ENCODE measurements at regions not wholly inside any gene's neighbourhood (a gene's known extent, or its start where the extent isn't known, plus 50 kb on each side); places are given as distances from the start of the nearest gene placed in this dataset.

DNA sequence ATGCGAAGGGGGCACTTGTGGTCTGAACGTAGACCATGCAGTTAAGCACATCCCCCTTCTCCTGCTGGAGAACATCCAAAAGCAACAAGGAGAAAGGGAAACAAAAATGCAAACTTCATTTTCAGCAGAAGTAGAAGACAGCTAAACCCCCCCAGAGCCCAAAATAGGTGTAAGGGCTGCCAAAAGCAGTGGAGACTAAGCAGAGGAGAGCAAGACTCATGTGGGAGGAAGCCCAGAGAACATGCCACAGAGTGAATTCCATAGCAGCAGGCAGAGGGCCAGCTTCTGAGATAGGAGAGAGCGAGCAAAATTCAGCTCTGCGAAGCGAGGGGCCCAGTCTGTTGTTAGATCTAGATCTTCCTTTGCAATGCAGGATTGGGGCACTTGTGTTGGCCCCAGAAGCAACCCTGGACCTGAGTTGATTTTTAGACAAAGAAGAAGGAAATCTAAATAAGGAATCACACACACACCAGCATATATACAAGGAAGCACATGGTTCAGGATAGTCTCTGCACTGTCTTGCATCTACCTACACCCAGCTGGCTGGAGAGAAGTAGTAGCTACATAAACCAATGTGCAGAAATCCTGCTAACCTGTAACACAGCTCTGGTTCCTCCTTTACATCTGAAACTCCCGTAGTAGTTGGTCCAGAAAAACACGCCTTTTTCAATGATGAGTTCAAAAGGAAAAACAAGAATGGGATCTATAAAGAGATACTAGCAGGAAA lies 199.6 kb downstream of the SPRY2 start:
- Histone ChIP-seq H3K27me3 (ENCODE audit: control insufficient read depth, extremely low read depth, insufficient read depth, low read length) (no peaks in the 10 kb centered on the region), H3K4me1 (ENCODE audit: control insufficient read depth, extremely low read depth, insufficient read depth, low read length) (no peaks in the 10 kb centered on the region), H3K4me3 (ENCODE audit: control insufficient read depth in 2 of 3, extremely low read depth in 1 of 3, insufficient read depth in 2 of 3, low read depth in 1 of 3, low read length in 3 of 3) (no peak overlapping the region), H4K20me1 (ENCODE audit: control insufficient read depth, extremely low read depth, insufficient read depth, low read length) (no peaks in the 10 kb centered on the region), H3K36me3 (ENCODE audit: control insufficient read depth in 2 of 2, extremely low read depth in 1 of 2, insufficient read depth in 2 of 2, low read length in 2 of 2) (no peaks in the 10 kb centered on the region), H2AFZ (ENCODE audit: control insufficient read depth, low read length) (no peak overlapping the region), H3K4me2 (ENCODE audit: control insufficient read depth, extremely low read depth, insufficient read depth, low read depth, low read length) (no peak overlapping the region), H3K9me1 (ENCODE audit: control insufficient read depth, extremely low read depth, insufficient read depth, low read length) (no peaks in the 10 kb centered on the region), H3K9ac (ENCODE audit: control insufficient read depth, extremely low read depth, insufficient read depth, low read length) (no peak overlapping the region), H3K9me3 (ENCODE audit: control insufficient read depth, low read depth, low read length) (no peaks in the 10 kb centered on the region), H3K27ac (ENCODE audit: control insufficient read depth, insufficient read depth, low read length) (no peak overlapping the region), H3K79me2 (ENCODE audit: control insufficient read depth, insufficient read depth, low read length) (no peaks in the 10 kb centered on the region)
- no peak for FAIRE-seq
- dilution Hi-C loops (cut with MboI; ENCODE audit: extremely low pct_ligation_motif_present, low sequenced_read_pairs): no loop called here
- no peak for TF ChIP-seq EZH2 (IDR thresholded peaks at IDR 0.05; ENCODE audit: low read length)
- no peak for TF ChIP-seq CTCF (optimal IDR thresholded peaks at IDR 0.05 in 1 of 3, IDR thresholded peaks at IDR 0.05 in 1 of 3, conservative IDR thresholded peaks at IDR 0.05 in 1 of 3; ENCODE audit: extremely low read depth in 1 of 3, insufficient read depth in 2 of 3, low read length in 3 of 3)
- no peak for DNase-seq (ENCODE audit: low read depth, low spot score)

DNA sequence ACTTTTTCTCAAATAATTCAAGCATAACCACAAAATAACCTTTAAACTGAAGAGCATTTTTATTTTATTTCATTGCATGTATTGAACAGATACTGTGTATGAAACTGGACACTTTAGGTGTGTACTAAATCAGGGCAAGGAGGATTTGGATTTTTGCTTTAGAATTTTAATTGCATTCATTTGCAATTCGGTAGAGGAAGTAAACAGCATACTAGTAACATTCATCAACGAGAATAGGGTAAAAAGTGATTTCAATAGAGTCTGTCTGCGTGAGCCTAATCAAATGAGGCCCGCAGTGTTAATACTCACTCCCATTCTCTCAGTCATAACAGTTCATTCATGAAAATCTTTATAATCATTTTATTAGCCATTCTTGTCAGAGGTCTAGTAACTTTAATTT lies 200.2 kb downstream of the SPRY2 start:
- no peaks in the 10 kb centered on the region for H3K79me2 ChIP-seq (ENCODE audit: control insufficient read depth, insufficient read depth, low read length)
- H3K27me3 ChIP-seq (ENCODE audit: control insufficient read depth, extremely low read depth, insufficient read depth, low read length): no peaks in the 10 kb centered on the region
- FAIRE-seq (no peak), DNase-seq (ENCODE audit: low read depth, low spot score) (no peak)
- H3K4me1 ChIP-seq (ENCODE audit: control insufficient read depth, extremely low read depth, insufficient read depth, low read length): no peaks in the 10 kb centered on the region
- H2AFZ ChIP-seq (ENCODE audit: control insufficient read depth, low read length): no peak overlapping the region
- no peak overlapping the region for H3K9ac ChIP-seq (ENCODE audit: control insufficient read depth, extremely low read depth, insufficient read depth, low read length)
- no peak overlapping the region for H3K27ac ChIP-seq (ENCODE audit: control insufficient read depth, insufficient read depth, low read length)
- no peaks in the 10 kb centered on the region for H3K9me1 ChIP-seq (ENCODE audit: control insufficient read depth, extremely low read depth, insufficient read depth, low read length)
- no peak overlapping the region for H3K4me2 ChIP-seq (ENCODE audit: control insufficient read depth, extremely low read depth, insufficient read depth, low read depth, low read length)
- TF ChIP-seq EZH2 (IDR thresholded peaks at IDR 0.05; ENCODE audit: low read length): no peak
- no peak for TF ChIP-seq CTCF (optimal IDR thresholded peaks at IDR 0.05 in 1 of 3, IDR thresholded peaks at IDR 0.05 in 1 of 3, conservative IDR thresholded peaks at IDR 0.05 in 1 of 3; ENCODE audit: extremely low read depth in 1 of 3, insufficient read depth in 2 of 3, low read length in 3 of 3)
- no peaks in the 10 kb centered on the region for H3K9me3 ChIP-seq (ENCODE audit: control insufficient read depth, low read depth, low read length)
- no peak overlapping the region for H3K4me3 ChIP-seq (ENCODE audit: control insufficient read depth in 2 of 3, extremely low read depth in 1 of 3, insufficient read depth in 2 of 3, low read depth in 1 of 3, low read length in 3 of 3)
- no peaks in the 10 kb centered on the region for H4K20me1 ChIP-seq (ENCODE audit: control insufficient read depth, extremely low read depth, insufficient read depth, low read length)
- dilution Hi-C loops (cut with MboI; ENCODE audit: extremely low pct_ligation_motif_present, low sequenced_read_pairs): no loop called here
- H3K36me3 ChIP-seq (ENCODE audit: control insufficient read depth in 2 of 2, extremely low read depth in 1 of 2, insufficient read depth in 2 of 2, low read length in 2 of 2): no peaks in the 10 kb centered on the region

All from keratinocyte (primary cell).